GM21576 (cell line): ENCODE measurements at regions not wholly inside any gene's neighbourhood (a gene's known extent, or its start where the extent isn't known, plus 50 kb on each side); places are given as distances from the start of the nearest gene placed in this dataset.
"Not testable (repeated sequence)": the region's sequence is repeated elsewhere in the genome, so short reads cannot be mapped to it uniquely, and the experiment has no call there.

Experiments used
- ATAC-seq: cut with Tn5 transposase; IDR thresholded peaks from one replicate; pipeline ENCODE4 v1.9.1; 2021; ENCODE audit warnings: mild to moderate bottlenecking, moderate library complexity; ENCODE audit not compliant: unreplicated experiment

- ATAC-seq, result no peak
Measured at GRCh38 chr16:86334079-86334635, 176.2 kb upstream of the FOXF1 start.

- no peak for ATAC-seq
Measured at GRCh38 chr16:86335266-86336172, 174.8 kb upstream of the FOXF1 start.

GRCh38 chr16:86337138-86337537, 173.2 kb upstream of the FOXF1 start:
- no peak for ATAC-seq

- ATAC-seq, result no peak
Measured at GRCh38 chr16:86337581-86338402, 172.5 kb upstream of the FOXF1 start.

GRCh38 chr16:86338403-86339115, 171.8 kb upstream of the FOXF1 start:
- no peak for ATAC-seq

- no peak for ATAC-seq
Measured at GRCh38 chr16:86342161-86342834, 168.0 kb upstream of the FOXF1 start.

GRCh38 chr16:86343027-86343795, 167.1 kb upstream of the FOXF1 start:
- no peak for ATAC-seq

GRCh38 chr16:86343796-86344585, 166.3 kb upstream of the FOXF1 start:
- ATAC-seq, result no peak

- no peak for ATAC-seq
Measured at GRCh38 chr16:86344586-86344871, 165.8 kb upstream of the FOXF1 start.

GRCh38 chr16:86344881-86345280, 165.4 kb upstream of the FOXF1 start:
- ATAC-seq, result no peak

GRCh38 chr16:86345516-86345915, 164.8 kb upstream of the FOXF1 start:
- no peak for ATAC-seq

GRCh38 chr16:86346034-86346433, 164.3 kb upstream of the FOXF1 start:
- ATAC-seq, result no peak

GRCh38 chr16:86347090-86347489, 163.2 kb upstream of the FOXF1 start:
- ATAC-seq, result no peak

GRCh38 chr16:86347916-86348555, 162.3 kb upstream of the FOXF1 start:
- ATAC-seq, result no peak

GRCh38 chr16:86349338-86349900, 160.9 kb upstream of the FOXF1 start:
- ATAC-seq, result no peak

- ATAC-seq, result no peak
Measured at GRCh38 chr16:86350289-86350688, 160.0 kb upstream of the FOXF1 start.

GRCh38 chr16:86351041-86351784, 159.1 kb upstream of the FOXF1 start:
- no peak for ATAC-seq

GRCh38 chr16:86351785-86352139, 158.6 kb upstream of the FOXF1 start:
- not testable (repeated sequence) for ATAC-seq
